ENCODE measurements at regions not wholly inside any gene's neighbourhood (a gene's known extent, or its start where the extent isn't known, plus 50 kb on each side); places are given as distances from the start of the nearest gene placed in this dataset.
"Not testable (repeated sequence)": the region's sequence is repeated elsewhere in the genome, so short reads cannot be mapped to it uniquely, and the experiment has no call there.

GRCh38 chr3:88485001-88485400 is 335.2 kb downstream of the C3orf38 start:
- no peak overlapping the region for H3K4me3 ChIP-seq (ENCODE audit: low read length)
- TF ChIP-seq CTCF (conservative IDR thresholded peaks at IDR 0.05; ENCODE audit: low read length) = no peak
- no peak for DNase-seq (ENCODE audit: low read depth)

- not testable (repeated sequence) for H3K4me3 ChIP-seq (ENCODE audit: low read length); DNase-seq (ENCODE audit: low read depth)
Observed at GRCh38 chr3:88508818-88509217, 359.1 kb downstream of the C3orf38 start.

GRCh38 chr3:88509582-88509981 is 359.8 kb downstream of the C3orf38 start:
- TF ChIP-seq CTCF (conservative IDR thresholded peaks at IDR 0.05; ENCODE audit: low read length) = no peak
- no peak overlapping the region for H3K4me3 ChIP-seq (ENCODE audit: low read length)
- DNase-seq (ENCODE audit: low read depth) = no peak

GRCh38 chr3:88528494-88528893 is 378.7 kb downstream of the C3orf38 start:
- no peak for TF ChIP-seq CTCF (conservative IDR thresholded peaks at IDR 0.05; ENCODE audit: low read length)
- H3K4me3 ChIP-seq (ENCODE audit: low read length) = no peak overlapping the region
- no peak for DNase-seq (ENCODE audit: low read depth)

- no peak for TF ChIP-seq CTCF (conservative IDR thresholded peaks at IDR 0.05; ENCODE audit: low read length)
- DNase-seq (ENCODE audit: low read depth) = no peak
- H3K4me3 ChIP-seq (ENCODE audit: low read length) = no peak overlapping the region
Observed at GRCh38 chr3:88534534-88534933, 384.8 kb downstream of the C3orf38 start.

GRCh38 chr3:88535563-88535962 is 385.8 kb downstream of the C3orf38 start:
- DNase-seq (ENCODE audit: low read depth) = no peak
- no peak overlapping the region for H3K4me3 ChIP-seq (ENCODE audit: low read length)

GRCh38 chr3:88542916-88543315 is 393.2 kb downstream of the C3orf38 start:
- H3K4me3 ChIP-seq (ENCODE audit: low read length) = no peak overlapping the region
- no peak for DNase-seq (ENCODE audit: low read depth)
- TF ChIP-seq CTCF (conservative IDR thresholded peaks at IDR 0.05; ENCODE audit: low read length) = no peak

More at GRCh38 chr3:88535563-88535962, 385.8 kb downstream of the C3orf38 start:
- no peak for TF ChIP-seq CTCF (conservative IDR thresholded peaks at IDR 0.05; ENCODE audit: low read length)

- H3K4me3 ChIP-seq (ENCODE audit: low read length) = no peak overlapping the region
- DNase-seq (ENCODE audit: low read depth) = no peak
- TF ChIP-seq CTCF (conservative IDR thresholded peaks at IDR 0.05; ENCODE audit: low read length) = no peak
Observed at GRCh38 chr3:88572450-88572849, 422.7 kb downstream of the C3orf38 start.

Data from AG10803 (cell line).